Cerebellar nuclear complex (tissue), 1 donor: ENCODE measurements at regions not wholly inside any gene's neighbourhood (a gene's known extent, or its start where the extent isn't known, plus 50 kb on each side); places are given as distances from the start of the nearest gene placed in this dataset.

ENCODE experiments used
- DNase-seq, 2 experiments: peaks; one replicate each; lab custom pipeline; 2025; lab: John Stamatoyannopoulos, UW

- DNase-seq: no peak
These were observed 255.5 kb upstream of the SESN3 start for GRCh38 chr11:95486466-95486865.

- DNase-seq: no peak
These were observed 254.3 kb upstream of the SESN3 start for GRCh38 chr11:95485115-95485900.

- DNase-seq: no peak
These were observed 252.3 kb upstream of the SESN3 start for GRCh38 chr11:95483339-95483738.

GRCh38 chr11:95478003-95478402 is 247.0 kb upstream of the SESN3 start:
- no peak for DNase-seq

GRCh38 chr11:95469258-95469657 is 238.3 kb upstream of the SESN3 start:
- DNase-seq: no peak

- DNase-seq: no peak
These were observed 235.4 kb upstream of the SESN3 start for GRCh38 chr11:95466416-95466815.

- DNase-seq: no peak
These were observed 234.9 kb upstream of the SESN3 start for GRCh38 chr11:95465887-95466286.

GRCh38 chr11:95461858-95462257 is 230.9 kb upstream of the SESN3 start:
- DNase-seq: no peak

GRCh38 chr11:95461348-95461747 is 230.3 kb upstream of the SESN3 start:
- no peak for DNase-seq

- DNase-seq: no peak
These were observed 228.5 kb upstream of the SESN3 start for GRCh38 chr11:95459291-95460042.

GRCh38 chr11:95456714-95457491 is 225.9 kb upstream of the SESN3 start:
- DNase-seq: no peak

- no peak for DNase-seq
These were observed 224.4 kb upstream of the SESN3 start for GRCh38 chr11:95455228-95455970.

- DNase-seq: no peak
These were observed 222.7 kb upstream of the SESN3 start for GRCh38 chr11:95453616-95454171.

- no peak for DNase-seq
These were observed 220.7 kb upstream of the SESN3 start for GRCh38 chr11:95451682-95452081.

- no peak for DNase-seq
These were observed 220.3 kb upstream of the SESN3 start for GRCh38 chr11:95451261-95451660.

- DNase-seq: no peak
These were observed 219.6 kb upstream of the SESN3 start for GRCh38 chr11:95450547-95451123.

- no peak for DNase-seq
These were observed 214.8 kb upstream of the SESN3 start for GRCh38 chr11:95445746-95446333.

- no peak for DNase-seq
These were observed 213.6 kb upstream of the SESN3 start for GRCh38 chr11:95444309-95445241.

GRCh38 chr11:95443386-95443785 is 212.4 kb upstream of the SESN3 start:
- DNase-seq: no peak
